GM06990 (cell line): ENCODE measurements at regions not wholly inside any gene's neighbourhood (a gene's known extent, or its start where the extent isn't known, plus 50 kb on each side); places are given as distances from the start of the nearest gene placed in this dataset.

Experiments
- DNase-seq: peaks from one replicate; pipeline ENCODE4 v3.0.0-alpha.2; 2011; ENCODE audit not compliant: insufficient read length; ENCODE audit errors: extremely low read depth
- H3K27me3 ChIP-seq: replicated peaks from 2 replicates; pipeline ENCODE4 v1.6.0; 2011; ENCODE audit warnings: low read length; ENCODE audit not compliant: control insufficient read depth, insufficient read depth
- H3K36me3 ChIP-seq: 2 replicates; pipeline ENCODE4 v1.5.1; 2011; ENCODE audit warnings: low read length; ENCODE audit not compliant: control insufficient read depth, insufficient read depth
- H3K4me3 ChIP-seq: replicated peaks from 2 replicates; pipeline ENCODE4 v1.5.1; 2011; ENCODE audit warnings: low read depth, mild to moderate bottlenecking, control low read depth, low read length
- CTCF ChIP-seq: IDR thresholded peaks from 2 replicates; pipeline ENCODE4 v1.5.1; 2011; ENCODE audit warnings: low read length, control low read depth, mild to moderate bottlenecking, inconsistent platforms; ENCODE audit not compliant: insufficient read depth, poor library complexity, severe bottlenecking

GRCh38 chr9:108620767-108621166, 235.0 kb downstream of the ACTL7B start:
- DNase-seq = no peak
- Histone ChIP-seq H3K36me3 (no peaks in the 10 kb centered on the region), H3K27me3 (no peaks in the 10 kb centered on the region; the same call in 1 of the 2 replicates), H3K4me3 (no peak overlapping the region)
- TF ChIP-seq CTCF = no peak

- DNase-seq = no peak
- Histone ChIP-seq H3K36me3 (no peaks in the 10 kb centered on the region), H3K4me3 (no peak overlapping the region), H3K27me3 (no peaks in the 10 kb centered on the region; the same call in 1 of the 2 replicates)
- no peak for TF ChIP-seq CTCF
Measured at GRCh38 chr9:108618906-108619550, 236.8 kb downstream of the ACTL7B start.

- Histone ChIP-seq H3K27me3 (no peaks in the 10 kb centered on the region), H3K4me3 (no peak overlapping the region), H3K36me3 (no peaks in the 10 kb centered on the region)
- DNase-seq = no peak
- no peak for TF ChIP-seq CTCF
Measured at GRCh38 chr9:108617676-108618075, 238.1 kb downstream of the ACTL7B start.

- DNase-seq = no peak
- Histone ChIP-seq H3K36me3 (no peaks in the 10 kb centered on the region), H3K27me3 (no peaks in the 10 kb centered on the region; the same call in 1 of the 2 replicates), H3K4me3 (no peak overlapping the region)
- no peak for TF ChIP-seq CTCF
Measured at GRCh38 chr9:108615152-108615551, 240.6 kb downstream of the ACTL7B start.

GRCh38 chr9:108612513-108612912, 243.3 kb downstream of the ACTL7B start:
- no peak for TF ChIP-seq CTCF
- H3K36me3 ChIP-seq = no peaks in the 10 kb centered on the region
- DNase-seq = no peak
- H3K27me3 ChIP-seq = no peaks in the 10 kb centered on the region; the same call in 1 of the 2 replicates
- H3K4me3 ChIP-seq = no peak overlapping the region

- no peaks in the 10 kb centered on the region; the same call in 1 of the 2 replicates for H3K27me3 ChIP-seq
- no peak for DNase-seq
- TF ChIP-seq CTCF = no peak
- no peak overlapping the region for H3K4me3 ChIP-seq
- H3K36me3 ChIP-seq = no peaks in the 10 kb centered on the region
Measured at GRCh38 chr9:108609897-108610253, 245.9 kb downstream of the ACTL7B start.
